SK-N-SH treated with all-trans-retinoic acid at 6 μM for 48 hours (cell line): ENCODE measurements at regions not wholly inside any gene's neighbourhood (a gene's known extent, or its start where the extent isn't known, plus 50 kb on each side); places are given as distances from the start of the nearest gene placed in this dataset.

Experiments used
- ATAC-seq: fragments of 200-7000 bp; cut with Tn5 transposase; 3 replicates; pipeline ENCODE4 v1.9.1; 2020; ENCODE audit warnings: mild to moderate bottlenecking, moderate library complexity
- ARNTL ChIP-seq: fragments of 450-650 bp; formaldehyde crosslinking; IDR thresholded peaks from 2 replicates; pipeline ENCODE4 v1.5.0; 2020; ENCODE audit warnings: low read depth, mild to moderate bottlenecking, moderate library complexity, borderline replicate concordance
- BACH2 ChIP-seq: fragments of 250-450 bp; sonication (Bioruptor Pico); IDR thresholded peaks from 2 replicates; pipeline ENCODE4 v1.9.0; 2021; ENCODE audit warnings: mild to moderate bottlenecking, borderline replicate concordance
- CSDC2 ChIP-seq: fragments of 250-450 bp; sonication (Bioruptor Pico); IDR thresholded peaks from 2 replicates; pipeline ENCODE4 v1.5.0; 2020; ENCODE audit warnings: mild to moderate bottlenecking, moderate library complexity
- GLIS3 ChIP-seq: fragments of 250-450 bp; sonication (Bioruptor Pico); IDR thresholded peaks from 2 replicates; pipeline ENCODE4 v1.5.0; 2020; ENCODE audit warnings: mild to moderate bottlenecking, moderate library complexity
- ISL1 ChIP-seq: fragments of 250-450 bp; sonication (Bioruptor Pico); IDR thresholded peaks from 2 replicates; pipeline ENCODE4 v2.1.2; 2022; ENCODE audit warnings: mild to moderate bottlenecking, moderate library complexity
- OSR1 ChIP-seq: fragments of 250-450 bp; sonication (Bioruptor Pico); IDR thresholded peaks from 2 replicates; pipeline ENCODE4 v1.8.0; 2022; ENCODE audit warnings: moderate library complexity, mild to moderate bottlenecking, inconsistent platforms
- PPARA ChIP-seq: fragments of 250-450 bp; sonication (Bioruptor Pico); IDR thresholded peaks from 2 replicates; pipeline ENCODE4 v1.5.0; 2020; ENCODE audit warnings: mild to moderate bottlenecking, borderline replicate concordance
- RARB ChIP-seq: fragments of 250-450 bp; sonication (Bioruptor Pico); IDR thresholded peaks from 2 replicates; pipeline ENCODE4 v1.8.0; 2021; ENCODE audit warnings: mild to moderate bottlenecking, moderate library complexity
- TCF4 ChIP-seq: fragments of 250-450 bp; sonication (Bioruptor Pico); IDR thresholded peaks from 2 replicates; pipeline ENCODE4 v1.8.0; 2021; ENCODE audit warnings: mild to moderate bottlenecking, moderate library complexity, borderline replicate concordance
- TOX ChIP-seq: fragments of 250-450 bp; sonication (Bioruptor Pico); IDR thresholded peaks from 2 replicates; pipeline ENCODE4 v1.8.0; 2021; ENCODE audit warnings: mild to moderate bottlenecking, moderate library complexity, borderline replicate concordance
- ZC3H10 ChIP-seq: fragments of 250-450 bp; sonication (Bioruptor Pico); IDR thresholded peaks from 2 replicates; pipeline ENCODE4 v1.5.1; 2021; ENCODE audit warnings: mild to moderate bottlenecking, moderate library complexity
- ZFP3 ChIP-seq: fragments of 250-450 bp; sonication (Bioruptor Pico); IDR thresholded peaks from 2 replicates; pipeline ENCODE4 v1.5.0; 2020; ENCODE audit warnings: mild to moderate bottlenecking, moderate library complexity
- ZNF565 ChIP-seq: fragments of 450-650 bp; formaldehyde crosslinking; conservative IDR thresholded peaks from 2 replicates; pipeline ENCODE4 v1.5.0; 2020; ENCODE audit warnings: low read depth, mild to moderate bottlenecking, moderate library complexity
- ZNF70 ChIP-seq: fragments of 450-650 bp; formaldehyde crosslinking; IDR thresholded peaks from 2 replicates; pipeline ENCODE4 v1.5.0; 2020; ENCODE audit warnings: mild to moderate bottlenecking, moderate library complexity
- ZNF8 ChIP-seq: fragments of 450-650 bp; formaldehyde crosslinking; IDR thresholded peaks from 2 replicates; pipeline ENCODE4 v1.5.0; 2020; ENCODE audit warnings: mild to moderate bottlenecking, moderate library complexity
- TF ChIP-seq, protein P1 (sequence below): fragments of 250-450 bp; sonication (Bioruptor Pico); IDR thresholded peaks from 2 replicates; pipeline ENCODE4 v1.8.0; 2021; ENCODE audit warnings: low read depth, mild to moderate bottlenecking, moderate library complexity, borderline replicate concordance
- TF ChIP-seq, protein P2 (sequence below): fragments of 250-450 bp; sonication (Bioruptor Pico); IDR thresholded peaks from 2 replicates; pipeline ENCODE4 v1.5.1; 2021; ENCODE audit warnings: mild to moderate bottlenecking, moderate library complexity
- TF ChIP-seq, protein P3 (sequence below): fragments of 250-450 bp; sonication (Bioruptor Pico); IDR thresholded peaks from 2 replicates; pipeline ENCODE4 v1.5.0; 2020; ENCODE audit warnings: mild to moderate bottlenecking, moderate library complexity
- TF ChIP-seq, protein P4 (sequence below): fragments of 250-450 bp; sonication (Bioruptor Pico); IDR thresholded peaks from 2 replicates; pipeline ENCODE4 v1.8.0; 2020; ENCODE audit warnings: mild to moderate bottlenecking, moderate library complexity, borderline replicate concordance

DNA sequence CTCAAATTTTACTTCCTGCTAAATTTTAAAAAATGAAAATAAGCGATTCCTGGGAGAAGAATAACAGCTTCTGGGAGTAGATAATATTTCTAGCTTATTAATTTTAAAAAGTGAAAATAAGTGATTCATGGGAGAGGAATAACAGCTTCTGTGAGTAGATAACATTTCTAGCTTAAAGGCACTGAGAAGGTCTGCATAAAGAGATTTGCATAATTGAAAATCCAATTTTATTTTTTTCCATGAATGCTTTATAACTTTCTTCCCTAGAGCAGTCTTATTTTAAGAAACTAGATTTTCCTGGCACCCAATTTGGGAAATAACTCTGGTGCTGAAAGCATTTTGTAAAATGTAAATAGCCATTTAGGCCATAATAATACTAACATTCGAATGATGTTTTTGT lies 65.9 kb upstream of the ASTN2 start:
- TF ChIP-seq ISL1 (CRISPR knock-in tag) (no peak), GLIS3 (CRISPR knock-in tag) (no peak), ZNF70 (CRISPR knock-in tag) (no peak), ZNF8 (no peak), ARNTL (CRISPR knock-in tag) (no peak), CSDC2 (CRISPR knock-in tag) (no peak), TCF4 (CRISPR knock-in tag) (no peak), RARB (CRISPR knock-in tag) (no peak), ZFP3 (CRISPR knock-in tag) (no peak), ZC3H10 (CRISPR knock-in tag) (no peak), PPARA (CRISPR knock-in tag) (no peak)
- TF ChIP-seq, protein P1, sequence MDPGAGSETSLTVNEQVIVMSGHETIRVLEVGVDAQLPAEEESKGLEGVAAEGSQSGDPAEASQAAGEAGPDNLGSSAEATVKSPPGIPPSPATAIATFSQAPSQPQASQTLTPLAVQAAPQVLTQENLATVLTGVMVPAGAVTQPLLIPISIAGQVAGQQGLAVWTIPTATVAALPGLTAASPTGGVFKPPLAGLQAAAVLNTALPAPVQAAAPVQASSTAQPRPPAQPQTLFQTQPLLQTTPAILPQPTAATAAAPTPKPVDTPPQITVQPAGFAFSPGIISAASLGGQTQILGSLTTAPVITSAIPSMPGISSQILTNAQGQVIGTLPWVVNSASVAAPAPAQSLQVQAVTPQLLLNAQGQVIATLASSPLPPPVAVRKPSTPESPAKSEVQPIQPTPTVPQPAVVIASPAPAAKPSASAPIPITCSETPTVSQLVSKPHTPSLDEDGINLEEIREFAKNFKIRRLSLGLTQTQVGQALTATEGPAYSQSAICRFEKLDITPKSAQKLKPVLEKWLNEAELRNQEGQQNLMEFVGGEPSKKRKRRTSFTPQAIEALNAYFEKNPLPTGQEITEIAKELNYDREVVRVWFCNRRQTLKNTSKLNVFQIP (CRISPR knock-in tag), result no peak
- TF ChIP-seq, protein P2, sequence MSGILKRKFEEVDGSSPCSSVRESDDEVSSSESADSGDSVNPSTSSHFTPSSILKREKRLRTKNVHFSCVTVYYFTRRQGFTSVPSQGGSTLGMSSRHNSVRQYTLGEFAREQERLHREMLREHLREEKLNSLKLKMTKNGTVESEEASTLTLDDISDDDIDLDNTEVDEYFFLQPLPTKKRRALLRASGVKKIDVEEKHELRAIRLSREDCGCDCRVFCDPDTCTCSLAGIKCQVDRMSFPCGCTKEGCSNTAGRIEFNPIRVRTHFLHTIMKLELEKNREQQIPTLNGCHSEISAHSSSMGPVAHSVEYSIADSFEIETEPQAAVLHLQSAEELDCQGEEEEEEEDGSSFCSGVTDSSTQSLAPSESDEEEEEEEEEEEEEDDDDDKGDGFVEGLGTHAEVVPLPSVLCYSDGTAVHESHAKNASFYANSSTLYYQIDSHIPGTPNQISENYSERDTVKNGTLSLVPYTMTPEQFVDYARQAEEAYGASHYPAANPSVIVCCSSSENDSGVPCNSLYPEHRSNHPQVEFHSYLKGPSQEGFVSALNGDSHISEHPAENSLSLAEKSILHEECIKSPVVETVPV, result no peak
- TF ChIP-seq, protein P3, sequence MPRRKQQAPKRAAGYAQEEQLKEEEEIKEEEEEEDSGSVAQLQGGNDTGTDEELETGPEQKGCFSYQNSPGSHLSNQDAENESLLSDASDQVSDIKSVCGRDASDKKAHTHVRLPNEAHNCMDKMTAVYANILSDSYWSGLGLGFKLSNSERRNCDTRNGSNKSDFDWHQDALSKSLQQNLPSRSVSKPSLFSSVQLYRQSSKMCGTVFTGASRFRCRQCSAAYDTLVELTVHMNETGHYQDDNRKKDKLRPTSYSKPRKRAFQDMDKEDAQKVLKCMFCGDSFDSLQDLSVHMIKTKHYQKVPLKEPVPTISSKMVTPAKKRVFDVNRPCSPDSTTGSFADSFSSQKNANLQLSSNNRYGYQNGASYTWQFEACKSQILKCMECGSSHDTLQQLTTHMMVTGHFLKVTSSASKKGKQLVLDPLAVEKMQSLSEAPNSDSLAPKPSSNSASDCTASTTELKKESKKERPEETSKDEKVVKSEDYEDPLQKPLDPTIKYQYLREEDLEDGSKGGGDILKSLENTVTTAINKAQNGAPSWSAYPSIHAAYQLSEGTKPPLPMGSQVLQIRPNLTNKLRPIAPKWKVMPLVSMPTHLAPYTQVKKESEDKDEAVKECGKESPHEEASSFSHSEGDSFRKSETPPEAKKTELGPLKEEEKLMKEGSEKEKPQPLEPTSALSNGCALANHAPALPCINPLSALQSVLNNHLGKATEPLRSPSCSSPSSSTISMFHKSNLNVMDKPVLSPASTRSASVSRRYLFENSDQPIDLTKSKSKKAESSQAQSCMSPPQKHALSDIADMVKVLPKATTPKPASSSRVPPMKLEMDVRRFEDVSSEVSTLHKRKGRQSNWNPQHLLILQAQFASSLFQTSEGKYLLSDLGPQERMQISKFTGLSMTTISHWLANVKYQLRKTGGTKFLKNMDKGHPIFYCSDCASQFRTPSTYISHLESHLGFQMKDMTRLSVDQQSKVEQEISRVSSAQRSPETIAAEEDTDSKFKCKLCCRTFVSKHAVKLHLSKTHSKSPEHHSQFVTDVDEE, result no peak
- TF ChIP-seq, protein P4, sequence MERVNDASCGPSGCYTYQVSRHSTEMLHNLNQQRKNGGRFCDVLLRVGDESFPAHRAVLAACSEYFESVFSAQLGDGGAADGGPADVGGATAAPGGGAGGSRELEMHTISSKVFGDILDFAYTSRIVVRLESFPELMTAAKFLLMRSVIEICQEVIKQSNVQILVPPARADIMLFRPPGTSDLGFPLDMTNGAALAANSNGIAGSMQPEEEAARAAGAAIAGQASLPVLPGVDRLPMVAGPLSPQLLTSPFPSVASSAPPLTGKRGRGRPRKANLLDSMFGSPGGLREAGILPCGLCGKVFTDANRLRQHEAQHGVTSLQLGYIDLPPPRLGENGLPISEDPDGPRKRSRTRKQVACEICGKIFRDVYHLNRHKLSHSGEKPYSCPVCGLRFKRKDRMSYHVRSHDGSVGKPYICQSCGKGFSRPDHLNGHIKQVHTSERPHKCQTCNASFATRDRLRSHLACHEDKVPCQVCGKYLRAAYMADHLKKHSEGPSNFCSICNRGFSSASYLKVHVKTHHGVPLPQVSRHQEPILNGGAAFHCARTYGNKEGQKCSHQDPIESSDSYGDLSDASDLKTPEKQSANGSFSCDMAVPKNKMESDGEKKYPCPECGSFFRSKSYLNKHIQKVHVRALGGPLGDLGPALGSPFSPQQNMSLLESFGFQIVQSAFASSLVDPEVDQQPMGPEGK (CRISPR knock-in tag), result no peak
- ATAC-seq, result no peak

DNA sequence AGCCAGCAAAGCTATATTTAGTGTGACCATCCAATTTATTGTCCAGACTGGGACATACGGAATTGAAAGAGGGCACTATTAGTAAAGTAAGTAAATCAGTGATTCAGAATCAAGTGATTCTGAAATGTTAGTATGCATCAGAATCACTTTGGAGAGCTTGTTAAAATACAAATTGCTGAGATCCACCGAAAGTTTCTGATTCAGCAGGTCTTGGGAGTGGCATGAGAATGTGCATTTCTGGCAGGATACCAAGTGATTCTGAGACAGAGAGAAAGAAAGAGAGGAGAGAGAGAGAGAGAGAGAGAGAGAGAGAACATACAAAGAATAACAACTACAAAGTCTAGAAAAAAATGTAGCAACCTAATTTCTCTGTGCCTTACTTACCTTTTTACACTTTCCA lies 65.4 kb upstream of the ASTN2 start:
- no peak for ATAC-seq
- TF ChIP-seq, protein P4 (CRISPR knock-in tag), result no peak
- TF ChIP-seq ISL1 (CRISPR knock-in tag) (no peak), ZFP3 (CRISPR knock-in tag) (no peak), GLIS3 (CRISPR knock-in tag) (no peak), ZNF565 (CRISPR knock-in tag) (no peak), ZNF8 (no peak), PPARA (CRISPR knock-in tag) (no peak), BACH2 (CRISPR knock-in tag) (no peak), OSR1 (CRISPR knock-in tag) (no peak), TOX (CRISPR knock-in tag) (no peak), ZC3H10 (CRISPR knock-in tag) (no peak), RARB (CRISPR knock-in tag) (no peak)
- TF ChIP-seq, protein P1 (CRISPR knock-in tag), result no peak
- TF ChIP-seq, protein P3, result no peak
- TF ChIP-seq, protein P2, result no peak
